IMR-90 (cell line): ENCODE measurements at regions not wholly inside any gene's neighbourhood (a gene's known extent, or its start where the extent isn't known, plus 50 kb on each side); places are given as distances from the start of the nearest gene placed in this dataset.

ENCODE experiments used
- BHLHE40 ChIP-seq: fragments of 150-350 bp; IDR thresholded peaks from 2 replicates; pipeline ENCODE4 v1.6.1; 2016; ENCODE audit warnings: mild to moderate bottlenecking, low read depth, low read length
- CTCF ChIP-seq: conservative IDR thresholded peaks from 2 replicates; pipeline ENCODE4 v1.5.1; 2012; ENCODE audit warnings: mild to moderate bottlenecking, low read depth, low read length, improper control_type of control experiment
- ELK1 ChIP-seq: fragments of 150-350 bp; IDR thresholded peaks from 2 replicates; pipeline ENCODE4 v1.6.1; 2016; ENCODE audit warnings: low read depth, mild to moderate bottlenecking, low read length, moderate library complexity, borderline replicate concordance
- MAFK ChIP-seq: IDR thresholded peaks from 2 replicates; pipeline ENCODE4 v1.6.1; 2012; ENCODE audit warnings: low read depth, low read length, improper control_type of control experiment
- MXI1 ChIP-seq: IDR thresholded peaks from 2 replicates; pipeline ENCODE4 v1.6.1; 2012; ENCODE audit warnings: low read depth, mild to moderate bottlenecking, low read length, moderate library complexity, borderline replicate concordance
- POLR2A ChIP-seq: IDR thresholded peaks from 2 replicates; pipeline ENCODE4 v1.6.1; 2012; ENCODE audit warnings: mild to moderate bottlenecking, low read depth, low read length
- SMC3 ChIP-seq: fragments of 150-350 bp; IDR thresholded peaks from 2 replicates; pipeline ENCODE4 v1.6.1; 2016; ENCODE audit warnings: low read depth, mild to moderate bottlenecking, antibody characterized with exemption, low read length, moderate library complexity
- USF2 ChIP-seq: fragments of 150-350 bp; IDR thresholded peaks from 2 replicates; pipeline ENCODE4 v1.6.1; 2017; ENCODE audit warnings: mild to moderate bottlenecking, antibody characterized with exemption, low read length, low read depth

- TF ChIP-seq BHLHE40 (0 out of 2 replicates have a peak, but pooled peaks have one; percentile 14), CTCF (no peak), ELK1 (no peak), MXI1 (no peak), POLR2A (no peak), MAFK (no peak; the same call in 1 of the 2 replicates), SMC3 (no peak), USF2 (peak; percentile 95)
These were observed 101.9 kb upstream of the PIP4K2A start for GRCh38 chr10:22816298-22816653.
